A673 (cell line): ENCODE measurements at regions not wholly inside any gene's neighbourhood (a gene's known extent, or its start where the extent isn't known, plus 50 kb on each side); places are given as distances from the start of the nearest gene placed in this dataset.

Experiments used
- BruUV-seq: library from RNA; stranded (reverse); fragments of 400-500 nt; replicated peaks from 2 replicates; lab custom pipeline; 2021; lab: Mats Ljungman, UMichigan
- CTCF ChIA-PET: fragments of 300-600 bp; sonication (Branson Sonifier 250); formaldehyde crosslinking; loops from one replicate; lab custom pipeline; 2022; ENCODE audit warnings: antibody characterized with exemption; lab: Charles Lee
- POLR2A ChIA-PET: fragments of 300-600 bp; sonication (Branson Sonifier 250); formaldehyde crosslinking; loops from one replicate; lab custom pipeline; 2022; ENCODE audit warnings: antibody characterized with exemption; ENCODE audit not compliant: low non-redundant PET; lab: Charles Lee
- DNase-seq: peaks from one replicate; pipeline ENCODE4 v3.0.0-alpha.2; 2015; ENCODE audit warnings: low spot score
- H3K27ac ChIP-seq: fragments of 200-600 bp; sonication (generic); 2 replicates; pipeline ENCODE4 v1.5.1; 2016; ENCODE audit warnings: mixed run types, low read depth, mild to moderate bottlenecking, mixed read lengths, antibody characterized with exemption, low read length; ENCODE audit not compliant: poor library complexity, severe bottlenecking
- H3K27me3 ChIP-seq: fragments of 200-600 bp; sonication (generic); replicated peaks from 2 replicates; pipeline ENCODE4 v1.6.1; 2017; ENCODE audit warnings: mixed run types, low read depth, mild to moderate bottlenecking, mixed read lengths, antibody characterized with exemption, low read length; ENCODE audit not compliant: insufficient read depth, poor library complexity
- H3K36me3 ChIP-seq: fragments of 200-600 bp; sonication (generic); 2 replicates; pipeline ENCODE4 v1.6.1; 2016; ENCODE audit warnings: mixed run types, mild to moderate bottlenecking, mixed read lengths, antibody characterized with exemption, low read length; ENCODE audit not compliant: insufficient read depth, poor library complexity, severe bottlenecking
- H3K4me1 ChIP-seq: fragments of 200-600 bp; sonication (generic); 2 replicates; pipeline ENCODE4 v1.6.1; 2017; ENCODE audit warnings: mixed run types, mild to moderate bottlenecking, mixed read lengths, antibody characterized with exemption, low read length; ENCODE audit not compliant: insufficient read depth, poor library complexity, severe bottlenecking
- H3K4me3 ChIP-seq: fragments of 200-600 bp; sonication (generic); 2 replicates; pipeline ENCODE4 v1.5.1; 2016; ENCODE audit warnings: low read depth, mixed run types, mild to moderate bottlenecking, mixed read lengths, low read length; ENCODE audit not compliant: poor library complexity, severe bottlenecking
- H3K9me3 ChIP-seq: fragments of 200-600 bp; sonication (generic); 2 replicates; pipeline ENCODE4 v1.6.1; 2016; ENCODE audit warnings: mixed run types, low read depth, mild to moderate bottlenecking, mixed read lengths, antibody characterized with exemption, low read length; ENCODE audit not compliant: poor library complexity, severe bottlenecking
- CTCF ChIP-seq: fragments of 300-800, 200-600 bp; sonication (generic); conservative IDR thresholded peaks from 2 replicates; pipeline ENCODE4 v1.5.1; 2017; ENCODE audit warnings: low read depth, mild to moderate bottlenecking, antibody characterized with exemption, low read length, moderate library complexity, mixed read lengths
- EZH2 ChIP-seq: fragments of 200-600 bp; sonication (generic); IDR thresholded peaks from 2 replicates; pipeline ENCODE4 v1.6.1; 2017; ENCODE audit warnings: borderline replicate concordance, low read depth, mild to moderate bottlenecking, mixed read lengths, antibody characterized with exemption, low read length; ENCODE audit not compliant: poor library complexity, severe bottlenecking
- intact Hi-C: fragments of 100-400 bp; cut with micrococcal nuclease; formaldehyde crosslinking; loops from one replicate; pipeline ENCODE4 v1.10.0; 2022; ENCODE audit not compliant: unreplicated experiment

GRCh38 chr21:35309316-35309715, 260.2 kb upstream of the RUNX1 start:
- no peaks in the 10 kb centered on the region for H3K36me3 ChIP-seq
- no peak overlapping the region for H3K27ac ChIP-seq
- H3K9me3 ChIP-seq = no peaks in the 10 kb centered on the region
- no peak overlapping the region for H3K4me3 ChIP-seq
- no TSS peak for BruUV-seq
- POLR2A ChIA-PET = no interaction called here
- DNase-seq = no peak
- no peaks in the 10 kb centered on the region for H3K4me1 ChIP-seq
- intact Hi-C loops = no loop called here
- peaks cover 6% of the 10 kb centered on the region for H3K27me3 ChIP-seq
- no peak for TF ChIP-seq CTCF
- TF ChIP-seq EZH2 = no peak
- CTCF ChIA-PET = no interaction called here

- no TSS peak for BruUV-seq
- Histone ChIP-seq H3K27me3 (no peaks in the 10 kb centered on the region), H3K36me3 (no peaks in the 10 kb centered on the region), H3K9me3 (no peaks in the 10 kb centered on the region), H3K27ac (no peak overlapping the region), H3K4me1 (no peaks in the 10 kb centered on the region), H3K4me3 (no peak overlapping the region)
- ChIA-PET POLR2A (no interaction called here), CTCF (no interaction called here)
- intact Hi-C loops = no loop called here
- TF ChIP-seq EZH2 (no peak), CTCF (no peak)
- no peak for DNase-seq
Measured at GRCh38 chr21:35303085-35303484, 254.0 kb upstream of the RUNX1 start.

- Histone ChIP-seq H3K27me3 (peaks cover 3% of the 10 kb centered on the region), H3K27ac (no peak overlapping the region), H3K4me1 (no peaks in the 10 kb centered on the region), H3K9me3 (no peaks in the 10 kb centered on the region), H3K4me3 (no peak overlapping the region), H3K36me3 (no peaks in the 10 kb centered on the region)
- CTCF ChIA-PET = no interaction called here
- TF ChIP-seq EZH2 = no peak
- TF ChIP-seq CTCF = no peak
- intact Hi-C loops = no loop called here
- no peak for DNase-seq
- no TSS peak for BruUV-seq
- POLR2A ChIA-PET = no interaction called here
Measured at GRCh38 chr21:35298757-35299156, 249.7 kb upstream of the RUNX1 start.
